ENCODE measurements at regions not wholly inside any gene's neighbourhood (a gene's known extent, or its start where the extent isn't known, plus 50 kb on each side); places are given as distances from the start of the nearest gene placed in this dataset.

GRCh38 chr15:98528046-98528725, 120.2 kb upstream of the IGF1R start:
- TF ChIP-seq PATZ1 (CRISPR knock-in tag; IDR thresholded peaks at IDR 0.05; ENCODE audit: borderline replicate concordance): no peak
- no peak for TF ChIP-seq ESRRG (CRISPR knock-in tag; IDR thresholded peaks at IDR 0.05)
- no peak for TF ChIP-seq CSDC2 (CRISPR knock-in tag; IDR thresholded peaks at IDR 0.05)
- no peak for ATAC-seq

- no peak for ATAC-seq
- TF ChIP-seq ZNF565 (CRISPR knock-in tag; conservative IDR thresholded peaks at IDR 0.05; ENCODE audit: low read depth): no peak
Observed at GRCh38 chr15:98529205-98530145, 118.9 kb upstream of the IGF1R start.

- no peak for ATAC-seq
- TF ChIP-seq PPARA (CRISPR knock-in tag; IDR thresholded peaks at IDR 0.05; ENCODE audit: borderline replicate concordance): no peak
- TF ChIP-seq ISL1 (CRISPR knock-in tag; IDR thresholded peaks at IDR 0.05): no peak
- no peak for TF ChIP-seq ZNF8 (CRISPR knock-in tag; IDR thresholded peaks at IDR 0.05)
- no peak for TF ChIP-seq BACH2 (CRISPR knock-in tag; IDR thresholded peaks at IDR 0.05; ENCODE audit: borderline replicate concordance)
- no peak for TF ChIP-seq CSRNP3 (CRISPR knock-in tag; IDR thresholded peaks at IDR 0.05)
- no peak for TF ChIP-seq POU6F1 (CRISPR knock-in tag; IDR thresholded peaks at IDR 0.05; ENCODE audit: borderline replicate concordance, low read depth)
- no peak for TF ChIP-seq OSR1 (CRISPR knock-in tag; IDR thresholded peaks at IDR 0.05)
- TF ChIP-seq CSDC2 (CRISPR knock-in tag; IDR thresholded peaks at IDR 0.05): no peak
- TF ChIP-seq ZC3H10 (CRISPR knock-in tag; IDR thresholded peaks at IDR 0.05): no peak
- TF ChIP-seq RARB (CRISPR knock-in tag; IDR thresholded peaks at IDR 0.05): no peak
- TF ChIP-seq ZFP30 (CRISPR knock-in tag; IDR thresholded peaks at IDR 0.05): no peak
- TF ChIP-seq TSHZ2 (CRISPR knock-in tag; IDR thresholded peaks at IDR 0.05): no peak
- no peak for TF ChIP-seq ZNF70 (CRISPR knock-in tag; IDR thresholded peaks at IDR 0.05)
- no peak for TF ChIP-seq TOX (CRISPR knock-in tag; IDR thresholded peaks at IDR 0.05; ENCODE audit: borderline replicate concordance)
- TF ChIP-seq GLIS3 (CRISPR knock-in tag; IDR thresholded peaks at IDR 0.05): no peak
- no peak for TF ChIP-seq ZNF565 (CRISPR knock-in tag; conservative IDR thresholded peaks at IDR 0.05; ENCODE audit: low read depth)
- TF ChIP-seq TCF4 (CRISPR knock-in tag; IDR thresholded peaks at IDR 0.05; ENCODE audit: borderline replicate concordance): no peak
- no peak for TF ChIP-seq ZFP3 (CRISPR knock-in tag; IDR thresholded peaks at IDR 0.05)
- TF ChIP-seq ARNTL (CRISPR knock-in tag; IDR thresholded peaks at IDR 0.05; ENCODE audit: borderline replicate concordance, low read depth): no peak
- no peak for TF ChIP-seq CREB5 (CRISPR knock-in tag; IDR thresholded peaks at IDR 0.05; ENCODE audit: low read depth)
Observed at GRCh38 chr15:98530570-98530969, 117.8 kb upstream of the IGF1R start.
